ENCODE measurements at regions not wholly inside any gene's neighbourhood (a gene's known extent, or its start where the extent isn't known, plus 50 kb on each side); places are given as distances from the start of the nearest gene placed in this dataset.

DNA sequence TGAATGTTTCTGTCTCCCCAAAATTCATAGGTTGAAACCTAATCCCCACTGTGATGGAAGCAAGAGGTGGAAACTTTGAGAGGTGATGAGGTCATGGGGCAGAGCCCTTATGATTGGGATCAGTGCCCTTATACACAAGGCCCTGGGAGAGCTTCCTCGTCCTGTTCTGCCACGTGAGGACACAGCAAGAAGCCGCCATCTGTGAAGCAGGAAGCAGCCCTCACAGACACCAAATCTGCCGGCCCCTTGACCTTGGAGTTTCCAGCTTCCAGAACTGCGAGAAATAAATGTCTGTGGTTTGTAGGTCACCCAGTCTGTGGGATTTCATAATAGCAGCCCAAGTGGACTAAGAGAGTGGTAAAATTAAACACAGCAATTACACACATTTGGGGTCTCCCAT lies 737.4 kb downstream of the UQCRFS1 start:
- TF ChIP-seq CTCF (IDR thresholded peaks at IDR 0.05) = no peak
- TF ChIP-seq POLR2A (IDR thresholded peaks at IDR 0.05) = no peak
- TF ChIP-seq POLR2AphosphoS5 (IDR thresholded peaks at IDR 0.05) = no peak
